H9 (cell line): ENCODE measurements at regions not wholly inside any gene's neighbourhood (a gene's known extent, or its start where the extent isn't known, plus 50 kb on each side); places are given as distances from the start of the nearest gene placed in this dataset.

Source experiments
- DNase-seq: peaks from one replicate; pipeline ENCODE4 v3.0.0-alpha.2; 2017
- H2AFZ ChIP-seq: one replicate; pipeline ENCODE4 v1.6.1; 2013; ENCODE audit warnings: mild to moderate bottlenecking, low read length, control low read depth, moderate library complexity
- H2AK5ac ChIP-seq: 2 replicates; pipeline ENCODE4 v1.6.1; 2013; ENCODE audit warnings: low read length, control low read depth, mixed read lengths; ENCODE audit not compliant: insufficient read length
- H2BK120ac ChIP-seq: one replicate; pipeline ENCODE4 v1.6.1; 2013; ENCODE audit warnings: low read depth, mild to moderate bottlenecking, low read length, control low read depth, inconsistent platforms; ENCODE audit not compliant: poor library complexity, severe bottlenecking
- H2BK12ac ChIP-seq: 2 replicates; pipeline ENCODE4 v1.6.1; 2013; ENCODE audit warnings: low read length, control low read depth, mixed read lengths, low read depth; ENCODE audit not compliant: insufficient read length
- H2BK15ac ChIP-seq: 2 replicates; pipeline ENCODE4 v1.6.1; 2013; ENCODE audit warnings: low read depth, low read length, control low read depth
- H2BK20ac ChIP-seq: one replicate; pipeline ENCODE4 v1.6.1; 2013; ENCODE audit warnings: low read depth, mild to moderate bottlenecking, low read length, control low read depth, inconsistent platforms; ENCODE audit not compliant: poor library complexity, severe bottlenecking
- H2BK5ac ChIP-seq: 2 replicates; pipeline ENCODE4 v1.6.1; 2013; ENCODE audit warnings: low read length, control low read depth, mixed read lengths; ENCODE audit not compliant: insufficient read length
- H3K14ac ChIP-seq: 2 replicates; pipeline ENCODE4 v1.6.1; 2013; ENCODE audit warnings: low read length, control low read depth; ENCODE audit not compliant: insufficient read depth
- H3K18ac ChIP-seq: 2 replicates; pipeline ENCODE4 v1.6.1; 2013; ENCODE audit warnings: low read depth, mild to moderate bottlenecking, mixed read lengths, low read length, control low read depth; ENCODE audit not compliant: insufficient read length
- H3K23ac ChIP-seq: 2 replicates; pipeline ENCODE4 v1.6.1; 2013; ENCODE audit warnings: low read length, control low read depth, mixed read lengths, low read depth; ENCODE audit not compliant: insufficient read length
- H3K23me2 ChIP-seq: 2 replicates; pipeline ENCODE4 v1.6.1; 2013; ENCODE audit warnings: low read depth, mild to moderate bottlenecking, mixed read lengths, low read length, control low read depth; ENCODE audit not compliant: insufficient read length, poor library complexity, severe bottlenecking
- H3K27ac ChIP-seq: 2 replicates; pipeline ENCODE4 v1.5.1; 2013; ENCODE audit warnings: low read length, control low read depth, mixed read lengths, low read depth; ENCODE audit not compliant: insufficient read length
- H3K27me3 ChIP-seq: 2 replicates; pipeline ENCODE4 v1.6.1; 2013; ENCODE audit warnings: low read length, control low read depth, inconsistent platforms; ENCODE audit not compliant: insufficient read depth
- H3K4ac ChIP-seq: 2 replicates; pipeline ENCODE4 v1.6.1; 2013; ENCODE audit warnings: low read depth, mild to moderate bottlenecking, control low read depth, inconsistent platforms, low read length, moderate library complexity
- H3K4me1 ChIP-seq: 2 replicates; pipeline ENCODE4 v1.6.1; 2013; ENCODE audit warnings: low read length, control low read depth, inconsistent platforms; ENCODE audit not compliant: insufficient read depth
- H3K4me2 ChIP-seq: 2 replicates; pipeline ENCODE4 v1.6.1; 2013; ENCODE audit warnings: low read length, control low read depth, mixed read lengths; ENCODE audit not compliant: insufficient read length, insufficient read depth
- H3K56ac ChIP-seq: 2 replicates; pipeline ENCODE4 v1.6.1; 2013; ENCODE audit warnings: low read depth, mild to moderate bottlenecking, mixed read lengths, low read length, control low read depth; ENCODE audit not compliant: insufficient read length
- H3K79me1 ChIP-seq: 2 replicates; pipeline ENCODE4 v1.6.1; 2013; ENCODE audit warnings: low read depth, mild to moderate bottlenecking, moderate library complexity, low read length, control low read depth, inconsistent platforms; ENCODE audit not compliant: insufficient read depth, poor library complexity, severe bottlenecking
- H3K79me2 ChIP-seq: 2 replicates; pipeline ENCODE4 v1.6.1; 2013; ENCODE audit warnings: low read length, control low read depth, inconsistent platforms; ENCODE audit not compliant: insufficient read depth
- H3K9ac ChIP-seq: 2 replicates; pipeline ENCODE4 v1.6.1; 2013; ENCODE audit warnings: low read length, control low read depth, mixed read lengths; ENCODE audit not compliant: insufficient read length; ENCODE audit errors: extremely low read depth
- H3K9me3 ChIP-seq: one replicate; pipeline ENCODE4 v1.6.1; 2013; ENCODE audit warnings: low read depth, low read length, inconsistent platforms; ENCODE audit not compliant: control insufficient read depth
- H3T11ph ChIP-seq: one replicate; pipeline ENCODE4 v1.6.1; 2013; ENCODE audit warnings: mild to moderate bottlenecking, low read length, control low read depth, inconsistent platforms
- H4K20me1 ChIP-seq: one replicate; pipeline ENCODE4 v1.6.1; 2013; ENCODE audit not compliant: control insufficient read depth, insufficient read length, insufficient read depth
- H4K5ac ChIP-seq: 2 replicates; pipeline ENCODE4 v1.6.1; 2013; ENCODE audit warnings: low read depth, mild to moderate bottlenecking, mixed read lengths, low read length, control low read depth; ENCODE audit not compliant: insufficient read length
- H4K8ac ChIP-seq: replicated peaks from 2 replicates; pipeline ENCODE4 v1.6.1; 2013; ENCODE audit warnings: low read length, control low read depth, mixed read lengths, low read depth; ENCODE audit not compliant: insufficient read length
- H4K91ac ChIP-seq: 2 replicates; pipeline ENCODE4 v1.6.1; 2013; ENCODE audit warnings: low read depth, mild to moderate bottlenecking, moderate library complexity, mixed read lengths, low read length, control low read depth; ENCODE audit not compliant: insufficient read length
- H3K27ac Mint-ChIP-seq, 3 experiments: 2 replicates in 2 of 3; 3 replicates in 1 of 3; pipeline ENCODE4 v1.8.0; 2020 to 2021; ENCODE audit warnings: mixed read lengths in 3 of 3, mild to moderate bottlenecking in 1 of 3, moderate library complexity in 1 of 3
- H3K27me3 Mint-ChIP-seq: 2 replicates; pipeline ENCODE4 v1.8.0; 2021; ENCODE audit warnings: low read depth, mild to moderate bottlenecking, moderate library complexity, mixed read lengths
- H3K36me3 Mint-ChIP-seq, 3 experiments: 2 replicates in 2 of 3; 3 replicates in 1 of 3; pipeline ENCODE4 v1.8.0; 2020 to 2021; ENCODE audit warnings: low read depth in 3 of 3, mixed read lengths in 3 of 3; ENCODE audit not compliant: insufficient read depth in 1 of 3
- H3K4me1 Mint-ChIP-seq, 2 experiments: 2 replicates each; pipeline ENCODE4 v1.8.0; 2020; ENCODE audit warnings: mixed read lengths in 2 of 2
- H3K4me3 Mint-ChIP-seq, 2 experiments: 2 replicates in 1 of 2; 3 replicates in 1 of 2; pipeline ENCODE4 v1.8.0; 2020 to 2021; ENCODE audit warnings: mild to moderate bottlenecking in 2 of 2, mixed read lengths in 2 of 2, moderate library complexity in 1 of 2
- H3K9me3 Mint-ChIP-seq, 2 experiments: 2 replicates in 1 of 2; 3 replicates in 1 of 2; pipeline ENCODE4 v1.8.0; 2020; ENCODE audit warnings: mild to moderate bottlenecking in 2 of 2, mixed read lengths in 2 of 2, moderate library complexity in 1 of 2
- WGBS: extraction: QIAGEN DNeasy Blood & Tissue Kit; methylation state at CpG from one replicate; pipeline ENCODE4 v1.1.7; 2013; ENCODE audit warnings: missing lambda C conversion rate, low lambda C conversion rate, mixed read lengths; ENCODE audit not compliant: insufficient read length; ENCODE audit errors: extremely low coverage; 5-methylcytosine and 5-hydroxymethylcytosine counted together
- TF ChIP-seq, protein P1 (sequence below): fragments of 200-600 bp; sonication (generic); conservative IDR thresholded peaks from 3 replicates; pipeline ENCODE4 v1.8.0; 2021; ENCODE audit warnings: antibody characterized with exemption, mild to moderate bottlenecking

DNA sequence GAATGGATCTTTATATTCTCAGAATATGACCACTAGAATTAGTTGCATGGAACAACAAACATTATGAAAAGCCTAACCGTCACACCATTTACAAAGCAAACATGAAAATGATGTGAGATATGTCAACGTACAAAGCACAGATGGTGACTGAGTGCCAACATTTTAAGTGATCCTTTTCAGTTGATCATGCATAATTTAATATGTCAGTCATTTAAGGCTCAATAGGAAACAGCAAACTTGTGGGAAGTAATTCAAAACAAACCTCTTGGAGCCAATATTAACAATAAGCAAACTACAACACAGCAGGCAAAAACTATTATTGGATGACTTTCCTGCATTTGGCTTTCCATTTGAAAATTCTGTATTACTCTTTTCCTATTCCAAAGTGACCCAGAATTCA lies 277.6 kb downstream of the SLITRK6 start:
- Mint-ChIP-seq H3K27me3 (no peaks in the 10 kb centered on the region), H3K9me3 (no peaks in the 10 kb centered on the region)

More for the DNA sequence above, 277.6 kb downstream of the SLITRK6 start:
- Histone ChIP-seq H3K79me1 (no peaks in the 10 kb centered on the region), H2BK120ac (no peak overlapping the region), H2AFZ (no peak overlapping the region), H3K4ac (no peak overlapping the region), H4K8ac (no peak overlapping the region), H4K5ac (no peak overlapping the region), H3K14ac (no peak overlapping the region), H3K27me3 (no peaks in the 10 kb centered on the region), H3K4me2 (no peak overlapping the region), H3K56ac (no peak overlapping the region), H3K27ac (no peak overlapping the region), H3K23ac (no peak overlapping the region), H2BK20ac (no peak overlapping the region), H2BK15ac (no peak overlapping the region), H3K23me2 (no peaks in the 10 kb centered on the region), H3K9ac (no peak overlapping the region), H3K9me3 (no peaks in the 10 kb centered on the region), H3K4me1 (no peaks in the 10 kb centered on the region), H3K18ac (no peak overlapping the region), H2BK12ac (no peak overlapping the region), H3T11ph (no peak overlapping the region), H2AK5ac (no peak overlapping the region), H4K20me1 (no peaks in the 10 kb centered on the region), H2BK5ac (no peak overlapping the region), H3K79me2 (no peaks in the 10 kb centered on the region), H4K91ac (no peak overlapping the region)
- WGBS = no CpG with 5 or more reads among the region's 2 CpGs
- H3K4me3 Mint-ChIP-seq = no peak overlapping the region
- H3K27ac Mint-ChIP-seq = no peak overlapping the region
- no peaks in the 10 kb centered on the region for H3K36me3 Mint-ChIP-seq
- TF ChIP-seq, protein P1, sequence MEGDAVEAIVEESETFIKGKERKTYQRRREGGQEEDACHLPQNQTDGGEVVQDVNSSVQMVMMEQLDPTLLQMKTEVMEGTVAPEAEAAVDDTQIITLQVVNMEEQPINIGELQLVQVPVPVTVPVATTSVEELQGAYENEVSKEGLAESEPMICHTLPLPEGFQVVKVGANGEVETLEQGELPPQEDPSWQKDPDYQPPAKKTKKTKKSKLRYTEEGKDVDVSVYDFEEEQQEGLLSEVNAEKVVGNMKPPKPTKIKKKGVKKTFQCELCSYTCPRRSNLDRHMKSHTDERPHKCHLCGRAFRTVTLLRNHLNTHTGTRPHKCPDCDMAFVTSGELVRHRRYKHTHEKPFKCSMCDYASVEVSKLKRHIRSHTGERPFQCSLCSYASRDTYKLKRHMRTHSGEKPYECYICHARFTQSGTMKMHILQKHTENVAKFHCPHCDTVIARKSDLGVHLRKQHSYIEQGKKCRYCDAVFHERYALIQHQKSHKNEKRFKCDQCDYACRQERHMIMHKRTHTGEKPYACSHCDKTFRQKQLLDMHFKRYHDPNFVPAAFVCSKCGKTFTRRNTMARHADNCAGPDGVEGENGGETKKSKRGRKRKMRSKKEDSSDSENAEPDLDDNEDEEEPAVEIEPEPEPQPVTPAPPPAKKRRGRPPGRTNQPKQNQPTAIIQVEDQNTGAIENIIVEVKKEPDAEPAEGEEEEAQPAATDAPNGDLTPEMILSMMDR = no peak
- no peaks in the 10 kb centered on the region for H3K4me1 Mint-ChIP-seq
- no peak for DNase-seq
